GM12878 (cell line): ENCODE measurements at regions not wholly inside any gene's neighbourhood (a gene's known extent, or its start where the extent isn't known, plus 50 kb on each side); places are given as distances from the start of the nearest gene placed in this dataset.

Experiments used
- ASH2L ChIP-seq: fragments of 300-600, 200-600 bp; sonication (generic); IDR thresholded peaks from 2 replicates; pipeline ENCODE4 v1.6.1; 2017; ENCODE audit warnings: low read depth, mild to moderate bottlenecking, borderline replicate concordance
- ATF2 ChIP-seq: IDR thresholded peaks from 2 replicates; pipeline ENCODE4 v1.6.1; 2012; ENCODE audit warnings: low read length, inconsistent platforms
- BMI1 ChIP-seq: fragments of 450-650 bp; IDR thresholded peaks from 2 replicates; pipeline ENCODE4 v1.6.1; 2016; ENCODE audit warnings: mild to moderate bottlenecking, moderate library complexity, borderline replicate concordance
- CTCF ChIP-seq, 3 experiments: IDR thresholded peaks in 2 of 3; conservative IDR thresholded peaks in 1 of 3; 2 replicates each; pipeline ENCODE4 v1.5.1; 2011; ENCODE audit warnings: low read depth in 3 of 3, low read length in 3 of 3, mild to moderate bottlenecking in 3 of 3, control low read depth in 2 of 3, moderate library complexity in 2 of 3, inconsistent platforms in 1 of 3, mixed read lengths in 1 of 3; ENCODE audit not compliant: control insufficient read depth in 2 of 3, insufficient read depth in 1 of 3; ENCODE audit errors: extremely low read depth in 1 of 3
- EZH2 ChIP-seq: IDR thresholded peaks from 2 replicates; pipeline ENCODE4 v1.6.1; 2012; ENCODE audit warnings: low read depth, mild to moderate bottlenecking, control low read depth, inconsistent platforms, low read length, borderline replicate concordance; ENCODE audit not compliant: control insufficient read depth
- FOXM1 ChIP-seq: IDR thresholded peaks from 2 replicates; pipeline ENCODE4 v1.6.1; 2012; ENCODE audit warnings: low read depth, mild to moderate bottlenecking, inconsistent platforms, low read length, moderate library complexity
- MAX ChIP-seq: IDR thresholded peaks from 2 replicates; pipeline ENCODE4 v1.6.1; 2012; ENCODE audit warnings: low read depth, low read length, improper control_type of control experiment
- MTA3 ChIP-seq: IDR thresholded peaks from 2 replicates; pipeline ENCODE4 v1.6.1; 2012; ENCODE audit warnings: low read length, inconsistent platforms, borderline replicate concordance
- NFIC ChIP-seq: IDR thresholded peaks from 2 replicates; pipeline ENCODE4 v1.6.1; 2012; ENCODE audit warnings: low read depth, mild to moderate bottlenecking, inconsistent platforms, low read length, moderate library complexity
- POLR2A ChIP-seq: IDR thresholded peaks from 2 replicates; pipeline ENCODE4 v1.6.1; 2011; ENCODE audit warnings: low read depth, mild to moderate bottlenecking, low read length
- RFX5 ChIP-seq: IDR thresholded peaks from 2 replicates; pipeline ENCODE4 v1.6.1; 2011; ENCODE audit warnings: low read depth, low read length, improper control_type of control experiment
- SPI1 ChIP-seq: IDR thresholded peaks from 2 replicates; pipeline ENCODE4 v1.6.1; 2011; ENCODE audit warnings: low read depth, mild to moderate bottlenecking, low read length, moderate library complexity, borderline replicate concordance; ENCODE audit not compliant: insufficient read depth
- SRF ChIP-seq, 2 experiments: IDR thresholded peaks; 2 replicates each; pipeline ENCODE4 v1.6.1; 2011; ENCODE audit warnings: low read depth in 2 of 2, low read length in 2 of 2, mild to moderate bottlenecking in 1 of 2, moderate library complexity in 1 of 2

GRCh38 chr16:54342966-54343365, 56.4 kb upstream of the IRX3 start:
- TF ChIP-seq BMI1 (no peak), SRF (IDR thresholded peaks at IDR 0.05; ENCODE audit: low read depth in 2 of 2, low read length in 2 of 2) (no peak), POLR2A (no peak), NFIC (no peak), MTA3 (no peak), MAX (no peak), CTCF (IDR thresholded peaks at IDR 0.05 in 2 of 3, conservative IDR thresholded peaks at IDR 0.05 in 1 of 3; ENCODE audit: control insufficient read depth in 2 of 3, extremely low read depth in 1 of 3, insufficient read depth in 1 of 3, low read depth in 3 of 3, low read length in 3 of 3) (no peak), ASH2L (no peak), FOXM1 (no peak), EZH2 (no peak), ATF2 (no peak), SPI1 (no peak), RFX5 (no peak)
